Activated CD4-positive, alpha-beta memory T cell treated with anti-CD3 and anti-CD28 coated beads for 36 hours (primary cell): ENCODE measurements at regions not wholly inside any gene's neighbourhood (a gene's known extent, or its start where the extent isn't known, plus 50 kb on each side); places are given as distances from the start of the nearest gene placed in this dataset.

Source experiments
- CTCF ChIA-PET: fragments of 350-600 bp; sonication (Branson Sonifier 250); formaldehyde crosslinking; loops from one replicate; lab custom pipeline; 2021; ENCODE audit warnings: antibody characterized with exemption, inconsistent platforms; lab: Charles Lee
- POLR2A ChIA-PET: fragments of 350-600 bp; sonication (Branson Sonifier 250); formaldehyde crosslinking; loops from one replicate; lab custom pipeline; 2021; ENCODE audit warnings: antibody characterized with exemption; lab: Charles Lee
- DNase-seq: peaks from one replicate; pipeline ENCODE4 v3.0.0-alpha.2; 2020
- H3K27ac Mint-ChIP-seq: one replicate; pipeline ENCODE4 v1.8.0; 2021; ENCODE audit warnings: mixed read lengths
- H3K27me3 Mint-ChIP-seq: one replicate; pipeline ENCODE4 v1.8.0; 2021; ENCODE audit warnings: mixed read lengths
- H3K36me3 Mint-ChIP-seq: one replicate; pipeline ENCODE4 v1.8.0; 2021; ENCODE audit warnings: mixed read lengths
- H3K4me1 Mint-ChIP-seq: one replicate; pipeline ENCODE4 v1.8.0; 2021; ENCODE audit warnings: low read depth, mixed read lengths
- H3K4me3 Mint-ChIP-seq: one replicate; pipeline ENCODE4 v1.8.0; 2021; ENCODE audit warnings: mild to moderate bottlenecking, mixed read lengths
- H3K9me3 Mint-ChIP-seq: one replicate; pipeline ENCODE4 v1.8.0; 2021; ENCODE audit warnings: mixed read lengths
- intact Hi-C: fragments of 100-400 bp; cut with micrococcal nuclease; formaldehyde crosslinking; loops from one replicate; pipeline ENCODE4 v1.15.1; 2023

- CTCF ChIA-PET: no interaction called here
- Mint-ChIP-seq H3K27me3 (peaks cover 17% of the 10 kb centered on the region), H3K9me3 (peaks cover 50% of the 10 kb centered on the region), H3K4me3 (no peak overlapping the region), H3K36me3 (peaks cover 19% of the 10 kb centered on the region), H3K27ac (peak overlapping the region; percentile 62), H3K4me1 (peaks cover 16% of the 10 kb centered on the region)
- POLR2A ChIA-PET: no interaction called here
- peak; percentile 20 for DNase-seq
- intact Hi-C loops: no loop called here
Observed at GRCh38 chr14:51419685-51420084, 179.6 kb downstream of the TMX1 start.

GRCh38 chr14:51422704-51423103 lies 182.7 kb downstream of the TMX1 start:
- Mint-ChIP-seq H3K4me1 (peaks cover 16% of the 10 kb centered on the region), H3K4me3 (no peak overlapping the region), H3K36me3 (peaks cover 19% of the 10 kb centered on the region), H3K27me3 (peaks cover 1% of the 10 kb centered on the region), H3K27ac (no peak overlapping the region), H3K9me3 (peaks cover 43% of the 10 kb centered on the region)
- POLR2A ChIA-PET: no interaction called here
- no peak for DNase-seq
- CTCF ChIA-PET: no interaction called here
- intact Hi-C loops: no loop called here

GRCh38 chr14:51424041-51424440 lies 184.0 kb downstream of the TMX1 start:
- POLR2A ChIA-PET: no interaction called here
- CTCF ChIA-PET: no interaction called here

GRCh38 chr14:51424561-51425251 lies 184.7 kb downstream of the TMX1 start:
- Mint-ChIP-seq H3K9me3 (peaks cover 29% of the 10 kb centered on the region), H3K27me3 (peaks cover 10% of the 10 kb centered on the region)
- POLR2A ChIA-PET: no interaction called here

More at GRCh38 chr14:51424041-51424440, 184.0 kb downstream of the TMX1 start:
- peaks cover 16% of the 10 kb centered on the region for H3K36me3 Mint-ChIP-seq
- intact Hi-C loops: no loop called here
- H3K9me3 Mint-ChIP-seq: peaks cover 36% of the 10 kb centered on the region
- H3K4me3 Mint-ChIP-seq: no peak overlapping the region
- peaks cover 5% of the 10 kb centered on the region for H3K27me3 Mint-ChIP-seq
- H3K27ac Mint-ChIP-seq: no peak overlapping the region
- no peak for DNase-seq
- H3K4me1 Mint-ChIP-seq: peaks cover 16% of the 10 kb centered on the region

DNA sequence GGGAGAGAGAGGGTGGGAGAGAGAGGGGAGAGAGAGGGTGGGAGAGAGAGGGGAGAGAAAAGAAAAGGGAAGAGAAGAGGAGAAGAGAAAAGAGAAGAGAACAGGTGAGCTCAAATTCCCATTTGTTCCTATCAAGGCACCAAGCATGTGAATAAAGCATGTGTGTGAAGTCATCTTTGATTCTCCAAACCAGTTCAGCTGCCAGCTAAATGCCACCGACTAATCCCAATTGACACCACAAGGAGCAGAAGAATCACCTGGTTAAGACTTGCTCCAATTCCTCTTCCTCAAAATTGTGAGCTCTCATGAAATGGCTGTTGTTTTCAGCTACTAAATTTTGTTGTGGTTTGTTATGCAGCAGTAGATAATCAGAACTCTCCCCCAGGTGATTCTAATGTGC lies 188.9 kb downstream of the TMX1 start:
- no peak for DNase-seq
- Mint-ChIP-seq H3K27me3 (peaks cover 20% of the 10 kb centered on the region), H3K4me1 (no peaks in the 10 kb centered on the region), H3K9me3 (no peaks in the 10 kb centered on the region), H3K4me3 (no peak overlapping the region), H3K27ac (no peak overlapping the region), H3K36me3 (no peaks in the 10 kb centered on the region)
- POLR2A ChIA-PET: no interaction called here
- CTCF ChIA-PET: no interaction called here
- intact Hi-C loops: no loop called here

More at GRCh38 chr14:51424561-51425251, 184.7 kb downstream of the TMX1 start:
- intact Hi-C loops: no loop called here
- DNase-seq: no peak
- CTCF ChIA-PET: no interaction called here
- Mint-ChIP-seq H3K27ac (no peak overlapping the region), H3K4me1 (peaks cover 11% of the 10 kb centered on the region), H3K4me3 (no peak overlapping the region), H3K36me3 (peaks cover 9% of the 10 kb centered on the region)

DNA sequence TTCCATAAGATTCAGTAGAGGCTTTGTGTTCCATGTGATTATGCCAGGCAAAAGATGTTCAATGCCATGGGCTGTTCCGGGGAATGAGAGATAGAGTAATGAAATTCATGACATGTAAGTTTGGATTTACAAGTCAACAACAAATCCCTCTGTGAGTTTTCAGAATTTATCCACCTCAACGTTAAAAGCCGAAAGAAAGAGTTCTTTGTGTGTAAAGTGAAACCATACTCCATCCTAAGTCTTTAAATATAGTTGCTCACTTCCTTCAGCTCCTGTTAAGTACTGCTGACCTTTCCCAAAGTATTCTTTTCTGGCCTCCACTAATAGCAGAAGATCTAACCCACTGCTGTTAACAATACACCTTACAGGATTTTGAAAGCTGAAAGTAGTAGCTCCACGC lies 190.0 kb downstream of the TMX1 start:
- H3K36me3 Mint-ChIP-seq: no peaks in the 10 kb centered on the region
- ChIA-PET POLR2A (no interaction called here), CTCF (no interaction called here)
- intact Hi-C loops: no loop called here
- no peak overlapping the region for H3K4me3 Mint-ChIP-seq
- no peak overlapping the region for H3K27ac Mint-ChIP-seq
- H3K4me1 Mint-ChIP-seq: no peaks in the 10 kb centered on the region
- H3K27me3 Mint-ChIP-seq: peaks cover 20% of the 10 kb centered on the region
- H3K9me3 Mint-ChIP-seq: no peaks in the 10 kb centered on the region
- no peak for DNase-seq

DNA sequence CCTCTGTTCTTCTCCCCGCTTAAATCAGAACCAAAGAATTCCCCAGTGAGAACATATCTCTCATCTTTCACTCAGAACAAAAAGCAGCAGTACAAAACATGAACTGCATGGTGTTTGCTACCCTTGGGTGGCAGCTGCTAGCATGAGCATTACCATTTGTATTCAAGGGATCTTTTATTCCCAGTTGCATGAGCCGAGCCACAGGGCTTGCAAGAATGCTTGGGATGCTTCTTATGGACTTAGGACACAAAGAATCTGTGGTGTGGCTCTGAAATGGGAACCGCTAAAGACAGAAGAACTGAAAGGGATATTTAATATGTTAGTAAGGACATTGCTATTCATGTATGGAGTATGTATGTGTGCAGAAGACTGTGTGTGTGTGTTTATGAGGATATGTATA lies 190.6 kb downstream of the TMX1 start:
- no peaks in the 10 kb centered on the region for H3K4me1 Mint-ChIP-seq
- H3K27me3 Mint-ChIP-seq: peaks cover 20% of the 10 kb centered on the region
- ChIA-PET CTCF (no interaction called here), POLR2A (no interaction called here)
- no peak overlapping the region for H3K4me3 Mint-ChIP-seq
- H3K36me3 Mint-ChIP-seq: no peaks in the 10 kb centered on the region
- intact Hi-C loops: no loop called here
- no peak for DNase-seq
- H3K9me3 Mint-ChIP-seq: no peaks in the 10 kb centered on the region
- no peak overlapping the region for H3K27ac Mint-ChIP-seq

GRCh38 chr14:51431033-51431709 lies 191.1 kb downstream of the TMX1 start:
- no peak overlapping the region for H3K4me3 Mint-ChIP-seq
- intact Hi-C loops: no loop called here
- POLR2A ChIA-PET: no interaction called here
- no peaks in the 10 kb centered on the region for H3K4me1 Mint-ChIP-seq
- no peak overlapping the region for H3K27ac Mint-ChIP-seq
- H3K9me3 Mint-ChIP-seq: no peaks in the 10 kb centered on the region
- DNase-seq: no peak
- no peaks in the 10 kb centered on the region for H3K36me3 Mint-ChIP-seq
- H3K27me3 Mint-ChIP-seq: peaks cover 20% of the 10 kb centered on the region
- CTCF ChIA-PET: no interaction called here

- intact Hi-C loops: no loop called here
- no peak overlapping the region for H3K4me3 Mint-ChIP-seq
- peaks cover 21% of the 10 kb centered on the region for H3K27me3 Mint-ChIP-seq
- H3K9me3 Mint-ChIP-seq: no peaks in the 10 kb centered on the region
- H3K4me1 Mint-ChIP-seq: no peaks in the 10 kb centered on the region
- DNase-seq: no peak
- H3K27ac Mint-ChIP-seq: no peak overlapping the region
- ChIA-PET POLR2A (no interaction called here), CTCF (no interaction called here)
- no peaks in the 10 kb centered on the region for H3K36me3 Mint-ChIP-seq
Observed at GRCh38 chr14:51431741-51432140, 191.7 kb downstream of the TMX1 start.

DNA sequence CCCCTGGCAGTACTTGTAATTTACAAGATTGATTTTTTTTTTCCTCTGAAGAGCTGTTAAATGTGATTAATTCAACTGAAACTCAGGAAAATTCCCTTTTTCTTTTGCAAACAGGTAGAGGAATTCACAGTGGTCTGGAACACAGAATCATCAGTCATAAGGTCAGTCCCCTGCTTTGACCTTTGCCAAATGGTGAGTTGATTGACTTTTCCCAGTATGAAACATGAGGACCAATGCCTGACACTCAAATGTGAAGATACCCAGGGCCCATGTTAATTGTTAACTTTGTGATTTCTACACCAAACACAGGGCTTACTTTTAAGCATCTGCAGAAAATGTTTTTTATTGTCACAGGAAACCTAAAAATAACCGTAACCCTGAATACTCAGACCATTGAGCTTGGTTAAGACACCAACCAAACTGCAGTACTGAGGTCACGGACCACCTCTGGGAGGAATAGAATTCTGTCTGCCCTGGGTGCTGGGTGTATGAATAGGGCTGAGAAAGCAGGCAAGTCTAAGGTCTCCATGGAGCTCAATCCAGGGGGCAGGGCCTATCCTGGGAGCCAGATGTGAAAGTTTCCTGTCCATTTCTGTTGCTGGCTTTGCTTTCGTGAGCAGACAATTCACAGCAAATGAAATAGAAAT lies 192.4 kb downstream of the TMX1 start:
- Mint-ChIP-seq H3K27me3 (peaks cover 21% of the 10 kb centered on the region), H3K4me1 (no peaks in the 10 kb centered on the region), H3K36me3 (no peaks in the 10 kb centered on the region), H3K4me3 (no peak overlapping the region), H3K9me3 (no peaks in the 10 kb centered on the region), H3K27ac (no peak overlapping the region)
- no peak for DNase-seq
- intact Hi-C loops: no loop called here
- ChIA-PET POLR2A (no interaction called here), CTCF (no interaction called here)

GRCh38 chr14:51436630-51437029 lies 196.6 kb downstream of the TMX1 start:
- Mint-ChIP-seq H3K9me3 (no peaks in the 10 kb centered on the region), H3K36me3 (no peaks in the 10 kb centered on the region), H3K4me1 (no peaks in the 10 kb centered on the region), H3K27ac (no peak overlapping the region), H3K4me3 (no peak overlapping the region), H3K27me3 (peaks cover 16% of the 10 kb centered on the region)
- ChIA-PET POLR2A (no interaction called here), CTCF (no interaction called here)
- intact Hi-C loops: no loop called here
- DNase-seq: no peak

DNA sequence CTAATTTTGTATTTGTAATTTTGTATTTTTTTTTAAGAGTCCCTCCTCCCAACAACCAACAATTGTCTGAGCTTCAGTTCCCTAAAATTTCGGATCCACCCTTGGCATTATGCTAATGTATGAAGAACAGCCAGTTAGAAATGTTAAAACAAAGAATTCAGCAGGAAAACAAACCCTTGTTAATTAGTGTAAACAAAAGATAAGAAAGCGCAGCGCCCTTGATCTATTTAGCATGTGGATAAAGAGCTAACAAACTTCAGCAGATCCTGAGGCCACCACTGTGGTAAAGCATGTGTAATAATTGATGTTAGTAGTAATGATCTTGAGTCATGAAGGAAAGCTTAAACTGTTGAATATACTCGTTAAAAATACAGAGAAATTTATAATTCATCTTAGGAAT lies 199.8 kb downstream of the TMX1 start:
- POLR2A ChIA-PET: no interaction called here

More for the DNA sequence above, 199.8 kb downstream of the TMX1 start:
- peaks cover 16% of the 10 kb centered on the region for H3K27me3 Mint-ChIP-seq
- CTCF ChIA-PET: no interaction called here
- no peak for DNase-seq
- intact Hi-C loops: no loop called here
- no peak overlapping the region for H3K4me3 Mint-ChIP-seq
- no peak overlapping the region for H3K27ac Mint-ChIP-seq
- H3K4me1 Mint-ChIP-seq: no peaks in the 10 kb centered on the region
- H3K9me3 Mint-ChIP-seq: no peaks in the 10 kb centered on the region
- no peaks in the 10 kb centered on the region for H3K36me3 Mint-ChIP-seq
